ENCODE measurements at regions not wholly inside any gene's neighbourhood (a gene's known extent, or its start where the extent isn't known, plus 50 kb on each side); places are given as distances from the start of the nearest gene placed in this dataset.

DNA sequence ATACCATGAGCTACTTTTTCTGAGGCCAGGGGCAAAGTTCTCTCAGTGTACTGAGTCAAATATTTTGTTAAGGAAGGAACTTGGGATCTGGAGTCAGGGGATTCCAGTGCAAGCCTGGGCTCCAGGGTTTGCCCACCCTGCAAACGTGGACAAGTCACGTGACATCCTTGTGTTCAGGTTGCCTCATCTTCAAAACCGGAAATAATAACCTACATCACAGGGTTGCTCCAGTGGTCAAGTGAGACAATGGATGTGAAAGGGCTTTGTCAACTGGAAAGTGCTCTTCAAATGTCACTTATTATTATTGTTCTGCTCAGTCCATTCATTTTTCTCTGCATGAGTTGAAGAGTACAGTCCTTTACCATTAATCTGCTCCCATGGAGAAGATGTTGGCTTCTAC, 414.9 kb downstream of the COG6 start:
- Histone ChIP-seq H4K20me1 (ENCODE audit: control insufficient read depth, extremely low read depth, insufficient read depth, low read length) (no peaks in the 10 kb centered on the region), H3K36me3 (ENCODE audit: control insufficient read depth, insufficient read depth, low read length) (no peaks in the 10 kb centered on the region), H3K9me3 (ENCODE audit: control insufficient read depth, insufficient read depth, low read depth, low read length) (no peaks in the 10 kb centered on the region), H3K27me3 (ENCODE audit: control insufficient read depth, insufficient read depth, low read length) (no peaks in the 10 kb centered on the region), H2AFZ (ENCODE audit: low read length) (no peak overlapping the region), H3K27ac (ENCODE audit: insufficient read depth, low read length) (no peak overlapping the region), H3K4me3 (replicated peaks in 1 of 4; ENCODE audit: control extremely low read depth in 1 of 4, insufficient read depth in 1 of 4, low read depth in 3 of 4, low read length in 4 of 4) (no peak overlapping the region), H3K4me1 (ENCODE audit: control insufficient read depth, extremely low read depth, insufficient read depth, low read length) (no peaks in the 10 kb centered on the region), H3K79me2 (ENCODE audit: control insufficient read depth, insufficient read depth, low read length) (no peaks in the 10 kb centered on the region), H3K4me2 (ENCODE audit: extremely low read depth, insufficient read depth, low read length) (no peak overlapping the region), H3K9ac (ENCODE audit: insufficient read depth, low read length) (no peak overlapping the region)
- DNase-seq (ENCODE audit: low read depth in 2 of 2), result no peak
- TF ChIP-seq, protein P1, sequence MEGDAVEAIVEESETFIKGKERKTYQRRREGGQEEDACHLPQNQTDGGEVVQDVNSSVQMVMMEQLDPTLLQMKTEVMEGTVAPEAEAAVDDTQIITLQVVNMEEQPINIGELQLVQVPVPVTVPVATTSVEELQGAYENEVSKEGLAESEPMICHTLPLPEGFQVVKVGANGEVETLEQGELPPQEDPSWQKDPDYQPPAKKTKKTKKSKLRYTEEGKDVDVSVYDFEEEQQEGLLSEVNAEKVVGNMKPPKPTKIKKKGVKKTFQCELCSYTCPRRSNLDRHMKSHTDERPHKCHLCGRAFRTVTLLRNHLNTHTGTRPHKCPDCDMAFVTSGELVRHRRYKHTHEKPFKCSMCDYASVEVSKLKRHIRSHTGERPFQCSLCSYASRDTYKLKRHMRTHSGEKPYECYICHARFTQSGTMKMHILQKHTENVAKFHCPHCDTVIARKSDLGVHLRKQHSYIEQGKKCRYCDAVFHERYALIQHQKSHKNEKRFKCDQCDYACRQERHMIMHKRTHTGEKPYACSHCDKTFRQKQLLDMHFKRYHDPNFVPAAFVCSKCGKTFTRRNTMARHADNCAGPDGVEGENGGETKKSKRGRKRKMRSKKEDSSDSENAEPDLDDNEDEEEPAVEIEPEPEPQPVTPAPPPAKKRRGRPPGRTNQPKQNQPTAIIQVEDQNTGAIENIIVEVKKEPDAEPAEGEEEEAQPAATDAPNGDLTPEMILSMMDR (conservative IDR thresholded peaks at IDR 0.05 in 1 of 2, IDR thresholded peaks at IDR 0.05 in 1 of 2; ENCODE audit: low read depth in 1 of 2, low read length in 2 of 2), result no peak
- TF ChIP-seq EZH2 (IDR thresholded peaks at IDR 0.05; ENCODE audit: low read length, missing control alignments), result no peak

DNA sequence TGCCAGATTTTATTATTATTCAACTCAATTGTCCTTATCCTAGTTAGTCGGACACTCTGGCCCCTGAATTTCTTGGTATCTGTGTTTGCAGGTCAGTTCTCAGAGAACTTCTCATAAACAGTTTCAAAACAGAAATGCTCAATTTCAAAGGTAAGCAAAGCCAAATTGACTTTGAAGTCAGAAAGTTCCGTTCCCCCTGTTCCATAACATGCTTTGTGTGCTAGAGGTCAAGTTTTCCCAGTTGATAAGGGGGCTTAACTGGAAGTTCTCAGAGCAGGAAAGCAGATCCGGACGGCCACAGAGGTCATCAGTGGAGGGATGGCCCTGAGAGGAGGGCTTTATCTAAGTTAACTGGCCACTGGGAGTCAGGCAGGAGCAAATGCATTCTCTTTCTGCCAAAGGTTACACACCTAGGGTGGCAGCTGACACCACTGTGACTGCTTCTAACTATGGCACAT, 417.2 kb downstream of the COG6 start:
- no peaks in the 10 kb centered on the region for H3K4me1 ChIP-seq (ENCODE audit: control insufficient read depth, extremely low read depth, insufficient read depth, low read length)
- TF ChIP-seq EZH2 (IDR thresholded peaks at IDR 0.05; ENCODE audit: low read length, missing control alignments), result no peak
- TF ChIP-seq, protein P1 (conservative IDR thresholded peaks at IDR 0.05 in 1 of 2, IDR thresholded peaks at IDR 0.05 in 1 of 2; ENCODE audit: low read depth in 1 of 2, low read length in 2 of 2), result no peak
- H4K20me1 ChIP-seq (ENCODE audit: control insufficient read depth, extremely low read depth, insufficient read depth, low read length), result no peaks in the 10 kb centered on the region
- no peaks in the 10 kb centered on the region for H3K27me3 ChIP-seq (ENCODE audit: control insufficient read depth, insufficient read depth, low read length)
- no peaks in the 10 kb centered on the region for H3K9me3 ChIP-seq (ENCODE audit: control insufficient read depth, insufficient read depth, low read depth, low read length)
- no peak overlapping the region for H3K4me2 ChIP-seq (ENCODE audit: extremely low read depth, insufficient read depth, low read length)
- no peak overlapping the region for H3K9ac ChIP-seq (ENCODE audit: insufficient read depth, low read length)
- H3K36me3 ChIP-seq (ENCODE audit: control insufficient read depth, insufficient read depth, low read length), result no peaks in the 10 kb centered on the region
- H3K27ac ChIP-seq (ENCODE audit: insufficient read depth, low read length), result no peak overlapping the region
- no peak for DNase-seq (ENCODE audit: low read depth in 2 of 2)
- H3K4me3 ChIP-seq (replicated peaks in 1 of 4; ENCODE audit: control extremely low read depth in 1 of 4, insufficient read depth in 1 of 4, low read depth in 3 of 4, low read length in 4 of 4), result no peak overlapping the region
- no peaks in the 10 kb centered on the region for H3K79me2 ChIP-seq (ENCODE audit: control insufficient read depth, insufficient read depth, low read length)
- no peak overlapping the region for H2AFZ ChIP-seq (ENCODE audit: low read length)

DNA sequence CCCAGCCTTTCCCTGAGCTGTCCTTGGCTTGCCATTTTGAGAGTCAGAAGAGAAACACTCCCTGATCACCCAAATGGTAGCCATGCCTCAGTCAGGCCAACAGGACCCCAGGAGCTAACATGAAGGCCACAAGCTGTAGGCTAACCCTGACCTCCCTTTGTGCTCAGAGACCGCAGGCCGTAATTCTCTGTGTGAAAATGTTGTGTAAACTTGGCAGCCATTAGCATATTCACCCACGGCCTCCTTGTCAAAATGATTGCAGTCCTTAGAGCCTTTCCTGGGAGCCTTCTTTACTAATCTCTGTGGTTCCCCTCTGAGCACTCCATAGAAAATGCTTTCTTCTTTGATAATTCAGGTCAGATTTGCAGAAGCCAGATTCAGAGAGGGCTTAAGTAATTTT, 418.9 kb downstream of the COG6 start:
- peak; percentile 31 to 78 for DNase-seq (ENCODE audit: low read depth in 2 of 2)
- no peak overlapping the region for H3K4me2 ChIP-seq (ENCODE audit: extremely low read depth, insufficient read depth, low read length)

More for the DNA sequence above, 418.9 kb downstream of the COG6 start:
- H3K27ac ChIP-seq (ENCODE audit: insufficient read depth, low read length), result no peak overlapping the region
- H3K27me3 ChIP-seq (ENCODE audit: control insufficient read depth, insufficient read depth, low read length), result no peaks in the 10 kb centered on the region
- H3K36me3 ChIP-seq (ENCODE audit: control insufficient read depth, insufficient read depth, low read length), result no peaks in the 10 kb centered on the region
- no peak overlapping the region for H3K9ac ChIP-seq (ENCODE audit: insufficient read depth, low read length)
- TF ChIP-seq, protein P1 (conservative IDR thresholded peaks at IDR 0.05 in 1 of 2, IDR thresholded peaks at IDR 0.05 in 1 of 2; ENCODE audit: low read depth in 1 of 2, low read length in 2 of 2), result no peak
- no peak for TF ChIP-seq EZH2 (IDR thresholded peaks at IDR 0.05; ENCODE audit: low read length, missing control alignments)
- H2AFZ ChIP-seq (ENCODE audit: low read length), result no peak overlapping the region
- no peaks in the 10 kb centered on the region for H3K4me1 ChIP-seq (ENCODE audit: control insufficient read depth, extremely low read depth, insufficient read depth, low read length)
- H3K4me3 ChIP-seq (replicated peaks in 1 of 4; ENCODE audit: control extremely low read depth in 1 of 4, insufficient read depth in 1 of 4, low read depth in 3 of 4, low read length in 4 of 4), result no peak overlapping the region
- no peaks in the 10 kb centered on the region for H4K20me1 ChIP-seq (ENCODE audit: control insufficient read depth, extremely low read depth, insufficient read depth, low read length)
- H3K9me3 ChIP-seq (ENCODE audit: control insufficient read depth, insufficient read depth, low read depth, low read length), result no peaks in the 10 kb centered on the region
- no peaks in the 10 kb centered on the region for H3K79me2 ChIP-seq (ENCODE audit: control insufficient read depth, insufficient read depth, low read length)

Measured in fibroblast of lung (primary cell).